Type B pancreatic cell (in vitro differentiated cells): ENCODE measurements at regions not wholly inside any gene's neighbourhood (a gene's known extent, or its start where the extent isn't known, plus 50 kb on each side); places are given as distances from the start of the nearest gene placed in this dataset.

ENCODE experiments used
- DNase-seq: peaks from one replicate; pipeline ENCODE4 v3.0.0; 2021; ENCODE audit warnings: mixed read lengths; ENCODE audit not compliant: unreplicated experiment; ENCODE audit errors: extremely low spot score
- H3K27ac Mint-ChIP-seq: 2 replicates; pipeline ENCODE4 v1.8.0; 2021; ENCODE audit warnings: mild to moderate bottlenecking, mixed read lengths
- H3K27me3 Mint-ChIP-seq: 2 replicates; pipeline ENCODE4 v1.8.0; 2021; ENCODE audit warnings: mixed read lengths
- H3K36me3 Mint-ChIP-seq: 2 replicates; pipeline ENCODE4 v1.8.0; 2021; ENCODE audit warnings: mixed read lengths
- H3K4me1 Mint-ChIP-seq: one replicate; pipeline ENCODE4 v1.8.0; 2021; ENCODE audit warnings: mixed read lengths; ENCODE audit not compliant: unreplicated experiment
- H3K4me3 Mint-ChIP-seq: 2 replicates; pipeline ENCODE4 v1.8.0; 2021; ENCODE audit warnings: mild to moderate bottlenecking, mixed read lengths
- H3K9me3 Mint-ChIP-seq: 2 replicates; pipeline ENCODE4 v1.8.0; 2021; ENCODE audit warnings: mixed read lengths
- TF ChIP-seq, protein P1 (sequence below): fragments of 200-600 bp; sonication (generic); conservative IDR thresholded peaks from 2 replicates; pipeline ENCODE4 v1.5.0; 2021; ENCODE audit warnings: antibody characterized with exemption, mild to moderate bottlenecking

DNA sequence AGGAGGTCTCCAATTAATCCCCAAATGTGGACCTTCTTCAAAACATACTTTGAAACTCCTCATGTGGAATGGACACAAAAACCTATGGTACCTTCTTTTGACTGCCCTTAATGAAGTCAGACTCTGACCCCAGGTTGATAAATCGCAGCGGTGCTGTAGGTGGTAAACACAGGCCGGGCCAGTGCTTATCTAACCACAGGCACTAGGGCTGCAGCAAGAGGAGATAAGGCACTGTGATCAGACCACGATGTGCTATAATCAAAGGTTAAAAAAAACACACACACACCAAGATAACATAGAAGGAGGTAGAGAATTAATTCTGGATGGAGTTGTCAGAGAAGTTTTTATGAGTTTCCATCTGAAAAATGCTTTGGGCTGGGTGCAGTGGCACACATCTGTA lies 52.3 kb upstream of the SIPA1L2 start:
- Mint-ChIP-seq H3K27ac (no peak overlapping the region), H3K27me3 (peaks cover 3% of the 10 kb centered on the region), H3K4me1 (peaks cover 23% of the 10 kb centered on the region), H3K9me3 (no peaks in the 10 kb centered on the region), H3K36me3 (no peaks in the 10 kb centered on the region), H3K4me3 (no peak overlapping the region)
- TF ChIP-seq, protein P1, sequence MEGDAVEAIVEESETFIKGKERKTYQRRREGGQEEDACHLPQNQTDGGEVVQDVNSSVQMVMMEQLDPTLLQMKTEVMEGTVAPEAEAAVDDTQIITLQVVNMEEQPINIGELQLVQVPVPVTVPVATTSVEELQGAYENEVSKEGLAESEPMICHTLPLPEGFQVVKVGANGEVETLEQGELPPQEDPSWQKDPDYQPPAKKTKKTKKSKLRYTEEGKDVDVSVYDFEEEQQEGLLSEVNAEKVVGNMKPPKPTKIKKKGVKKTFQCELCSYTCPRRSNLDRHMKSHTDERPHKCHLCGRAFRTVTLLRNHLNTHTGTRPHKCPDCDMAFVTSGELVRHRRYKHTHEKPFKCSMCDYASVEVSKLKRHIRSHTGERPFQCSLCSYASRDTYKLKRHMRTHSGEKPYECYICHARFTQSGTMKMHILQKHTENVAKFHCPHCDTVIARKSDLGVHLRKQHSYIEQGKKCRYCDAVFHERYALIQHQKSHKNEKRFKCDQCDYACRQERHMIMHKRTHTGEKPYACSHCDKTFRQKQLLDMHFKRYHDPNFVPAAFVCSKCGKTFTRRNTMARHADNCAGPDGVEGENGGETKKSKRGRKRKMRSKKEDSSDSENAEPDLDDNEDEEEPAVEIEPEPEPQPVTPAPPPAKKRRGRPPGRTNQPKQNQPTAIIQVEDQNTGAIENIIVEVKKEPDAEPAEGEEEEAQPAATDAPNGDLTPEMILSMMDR: no peak
- DNase-seq: no peak

DNA sequence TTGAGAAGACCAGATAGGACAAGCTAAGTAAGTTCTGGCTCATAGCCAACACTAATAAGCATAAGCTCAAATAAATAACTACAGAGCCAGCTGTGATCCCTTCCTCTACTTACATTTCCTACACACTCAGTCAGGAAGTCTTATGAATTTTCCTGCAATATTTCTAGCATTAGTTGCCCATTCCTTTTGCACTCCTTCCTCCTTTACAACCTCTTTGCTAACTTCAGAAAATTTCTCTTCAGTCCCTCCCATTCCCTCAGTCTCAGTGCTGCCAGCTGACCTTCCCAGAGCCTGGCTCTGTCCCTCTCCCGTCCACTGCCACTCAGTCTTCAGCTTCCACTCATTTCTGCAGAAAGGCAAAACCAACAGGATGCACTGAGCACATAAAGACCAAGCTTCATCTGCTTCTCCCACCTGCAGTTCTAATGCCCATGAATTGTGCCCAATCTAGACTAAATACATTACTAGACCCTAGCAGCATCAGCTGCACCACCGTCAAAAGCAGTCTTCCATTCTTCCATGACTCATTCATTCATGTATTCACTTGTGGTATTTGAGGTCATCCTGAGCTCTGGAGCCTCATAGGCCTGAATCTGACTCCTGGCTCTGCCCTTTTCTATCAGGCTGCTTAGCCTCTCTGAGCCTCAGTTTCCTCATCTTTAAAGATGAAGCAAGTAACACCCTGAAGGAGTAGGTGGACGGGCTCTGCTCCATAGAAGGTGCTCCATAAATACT lies 54.6 kb upstream of the SIPA1L2 start:
- no peak overlapping the region for H3K4me3 Mint-ChIP-seq
- TF ChIP-seq, protein P1: no peak
- H3K4me1 Mint-ChIP-seq: peaks cover 20% of the 10 kb centered on the region
- H3K9me3 Mint-ChIP-seq: no peaks in the 10 kb centered on the region
- peaks cover 3% of the 10 kb centered on the region for H3K27me3 Mint-ChIP-seq
- no peak overlapping the region for H3K27ac Mint-ChIP-seq
- DNase-seq: no peak
- no peaks in the 10 kb centered on the region for H3K36me3 Mint-ChIP-seq

DNA sequence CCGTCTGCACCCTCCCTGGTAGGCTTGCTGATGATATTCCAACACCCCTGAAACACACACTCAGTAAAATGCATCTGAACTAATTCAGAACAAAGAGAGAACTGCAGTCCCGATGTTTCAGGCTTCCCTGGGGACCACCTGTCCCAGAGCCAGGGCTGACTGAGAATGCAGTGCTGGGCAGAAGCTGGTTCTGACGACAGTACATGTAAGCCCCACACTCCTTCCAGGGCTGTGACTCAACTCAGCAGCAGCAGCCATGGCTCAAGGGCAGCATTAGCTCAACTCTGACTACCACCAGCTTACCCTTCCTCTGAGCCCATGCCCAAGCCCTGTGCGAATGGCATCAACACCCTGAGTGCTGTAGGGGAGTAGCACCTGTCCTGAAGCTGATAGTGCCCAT lies 56.4 kb upstream of the SIPA1L2 start:
- H3K27me3 Mint-ChIP-seq: peaks cover 5% of the 10 kb centered on the region
- DNase-seq: no peak
- peaks cover 32% of the 10 kb centered on the region for H3K4me1 Mint-ChIP-seq
- H3K4me3 Mint-ChIP-seq: no peak overlapping the region
- H3K9me3 Mint-ChIP-seq: no peaks in the 10 kb centered on the region
- no peaks in the 10 kb centered on the region for H3K36me3 Mint-ChIP-seq
- no peak overlapping the region for H3K27ac Mint-ChIP-seq
- TF ChIP-seq, protein P1: no peak

DNA sequence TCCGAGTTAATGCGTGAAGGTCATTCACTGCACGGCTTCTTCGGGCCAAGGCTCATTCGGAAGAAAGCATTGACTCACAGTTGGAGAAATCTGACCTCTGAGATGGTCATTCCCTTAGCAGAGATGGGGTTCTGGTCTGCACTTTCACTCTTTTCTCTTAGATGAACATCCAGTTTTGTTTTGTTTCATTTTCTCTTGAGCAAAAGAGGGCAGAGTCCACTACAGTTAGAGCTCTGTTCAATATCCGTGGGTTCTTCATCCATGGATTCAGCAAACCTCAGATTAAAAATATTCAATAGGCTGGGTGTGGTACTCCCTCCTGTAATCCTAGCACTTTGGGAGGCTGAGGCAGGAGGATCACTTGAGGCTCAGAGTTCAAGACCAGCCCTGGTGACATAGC lies 57.4 kb upstream of the SIPA1L2 start:
- TF ChIP-seq, protein P1: no peak
- peaks cover 5% of the 10 kb centered on the region for H3K27me3 Mint-ChIP-seq
- H3K4me1 Mint-ChIP-seq: peaks cover 29% of the 10 kb centered on the region
- no peak overlapping the region for H3K4me3 Mint-ChIP-seq
- H3K9me3 Mint-ChIP-seq: no peaks in the 10 kb centered on the region
- DNase-seq: no peak
- H3K36me3 Mint-ChIP-seq: no peaks in the 10 kb centered on the region
- H3K27ac Mint-ChIP-seq: no peak overlapping the region

DNA sequence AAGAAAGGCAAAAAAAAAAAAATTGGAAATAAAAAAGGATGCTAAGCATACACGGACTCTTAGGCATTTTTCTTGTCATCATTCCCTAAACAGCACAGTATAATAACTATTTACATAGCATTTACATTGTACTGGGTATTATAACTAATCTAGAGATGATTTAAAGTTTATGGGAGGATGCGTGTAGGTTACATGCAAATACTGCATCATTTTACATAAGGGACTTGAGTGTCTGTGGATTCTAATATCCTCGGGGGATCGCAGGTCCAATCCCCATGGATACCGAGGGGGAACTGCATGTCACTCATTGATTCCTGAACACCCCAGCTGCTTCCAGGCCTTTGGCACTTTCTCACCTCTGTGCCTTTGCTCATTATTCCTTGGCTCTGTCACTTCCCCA lies 57.8 kb upstream of the SIPA1L2 start:
- TF ChIP-seq, protein P1: no peak
- Mint-ChIP-seq H3K9me3 (no peaks in the 10 kb centered on the region), H3K27me3 (peaks cover 5% of the 10 kb centered on the region)

More for the DNA sequence above, 57.8 kb upstream of the SIPA1L2 start:
- Mint-ChIP-seq H3K36me3 (no peaks in the 10 kb centered on the region), H3K4me3 (no peak overlapping the region), H3K4me1 (peaks cover 28% of the 10 kb centered on the region), H3K27ac (no peak overlapping the region)
- no peak for DNase-seq
